Hematopoietic multipotent progenitor cell (in vitro differentiated cells): ENCODE measurements at regions not wholly inside any gene's neighbourhood (a gene's known extent, or its start where the extent isn't known, plus 50 kb on each side); places are given as distances from the start of the nearest gene placed in this dataset.
"Not testable (repeated sequence)": the region's sequence is repeated elsewhere in the genome, so short reads cannot be mapped to it uniquely, and the experiment has no call there.

ENCODE experiments used
- DNase-seq, 3 donors: peaks; one replicate each; pipeline ENCODE4 v3.0.0-alpha.2; 2011 to 2015; ENCODE audit warnings: low read depth in 2 of 3, low spot score in 2 of 3

DNA sequence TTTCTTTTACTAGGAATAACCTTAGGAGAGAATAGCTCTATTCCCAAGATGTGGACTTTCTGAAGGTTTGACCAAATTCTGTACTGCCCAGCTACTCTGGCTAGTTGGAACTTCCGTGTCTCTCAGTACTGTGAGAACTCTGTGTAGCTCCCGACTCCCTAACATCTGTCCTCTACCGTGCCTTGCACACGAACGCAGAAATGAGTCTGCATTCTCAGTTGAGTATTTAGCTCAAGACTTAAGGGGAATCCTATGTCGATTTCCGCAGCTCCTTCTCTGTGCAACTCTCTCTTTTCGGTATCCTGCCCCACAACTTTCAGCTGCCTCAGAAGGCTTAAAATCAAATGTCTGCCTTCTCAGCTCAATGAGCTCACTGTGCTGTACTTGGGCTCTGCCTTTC is 86.7 kb upstream of the EPHB3 start:
- DNase-seq = no peak

DNA sequence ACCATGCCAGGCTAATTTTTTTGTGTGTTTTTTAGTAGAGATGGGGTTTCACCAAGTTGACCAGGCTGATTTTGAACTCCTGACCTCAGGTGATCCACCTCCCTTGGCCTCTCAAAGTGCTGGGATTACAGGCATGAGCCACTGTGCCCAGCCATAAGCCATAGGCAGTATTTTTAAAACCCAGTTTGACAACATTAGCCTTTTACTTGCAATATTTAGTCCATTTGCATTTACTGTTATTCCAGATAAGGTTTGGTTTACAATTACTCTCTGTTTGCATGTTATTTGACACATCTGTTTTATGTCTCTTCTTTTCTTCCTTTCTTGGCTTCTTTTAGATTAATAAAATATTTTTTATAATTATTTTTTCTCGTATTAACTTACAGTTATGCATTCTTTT is 83.6 kb upstream of the EPHB3 start:
- no peak for DNase-seq

DNA sequence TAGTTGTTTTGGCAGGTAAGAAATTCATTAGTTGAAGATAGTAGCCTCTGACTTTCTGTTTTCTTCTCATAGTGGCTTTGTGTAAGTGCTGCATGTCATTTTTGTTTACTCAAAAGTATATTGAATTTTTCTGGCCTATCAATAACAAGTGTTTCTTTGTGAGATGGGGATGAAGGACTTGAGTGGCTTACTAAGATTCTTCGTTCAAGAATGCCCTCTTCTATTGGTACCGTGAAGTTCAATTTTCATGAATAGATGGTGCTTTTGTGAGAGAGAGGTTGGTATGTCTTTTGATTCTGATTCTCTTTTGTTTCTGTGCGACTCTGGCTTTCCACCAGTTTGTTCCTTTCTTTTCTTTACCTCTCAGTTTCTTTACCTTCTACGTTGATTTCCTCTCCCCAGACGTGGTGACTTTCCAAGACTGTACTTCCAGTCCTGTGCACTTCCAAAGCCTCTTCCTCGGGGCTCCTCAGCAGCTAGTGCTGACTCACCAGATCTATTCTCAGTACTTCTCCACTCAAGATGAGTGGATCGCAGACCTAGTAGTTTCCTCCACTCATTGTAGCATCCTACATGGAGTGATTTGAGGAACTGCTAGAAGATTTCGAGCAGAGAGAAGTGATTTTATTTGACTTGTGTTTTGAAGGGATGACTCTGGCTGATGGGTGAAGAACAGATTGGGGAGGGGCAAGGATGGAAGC is 82.0 kb upstream of the EPHB3 start:
- no peak for DNase-seq

DNA sequence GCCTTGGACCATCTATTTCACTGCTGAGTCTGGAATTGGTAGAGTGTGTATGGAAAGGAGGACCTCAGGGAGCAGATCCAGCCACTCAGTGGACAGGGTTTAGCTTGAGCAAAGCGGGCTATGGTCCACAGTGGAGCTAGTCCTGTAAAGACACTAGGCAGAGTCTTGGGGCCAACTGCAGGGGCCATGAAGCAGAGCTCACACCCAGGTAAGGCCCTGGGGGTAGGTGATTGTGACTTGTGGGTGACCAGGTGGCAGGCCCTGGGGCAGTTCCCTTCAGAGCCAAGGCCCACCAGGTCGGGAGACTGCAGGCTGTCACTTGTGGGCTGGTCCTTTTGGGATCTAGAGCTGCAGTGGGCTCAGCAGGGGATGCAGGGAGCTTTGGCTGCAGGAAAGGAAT is 80.8 kb upstream of the EPHB3 start:
- no peak for DNase-seq

DNA sequence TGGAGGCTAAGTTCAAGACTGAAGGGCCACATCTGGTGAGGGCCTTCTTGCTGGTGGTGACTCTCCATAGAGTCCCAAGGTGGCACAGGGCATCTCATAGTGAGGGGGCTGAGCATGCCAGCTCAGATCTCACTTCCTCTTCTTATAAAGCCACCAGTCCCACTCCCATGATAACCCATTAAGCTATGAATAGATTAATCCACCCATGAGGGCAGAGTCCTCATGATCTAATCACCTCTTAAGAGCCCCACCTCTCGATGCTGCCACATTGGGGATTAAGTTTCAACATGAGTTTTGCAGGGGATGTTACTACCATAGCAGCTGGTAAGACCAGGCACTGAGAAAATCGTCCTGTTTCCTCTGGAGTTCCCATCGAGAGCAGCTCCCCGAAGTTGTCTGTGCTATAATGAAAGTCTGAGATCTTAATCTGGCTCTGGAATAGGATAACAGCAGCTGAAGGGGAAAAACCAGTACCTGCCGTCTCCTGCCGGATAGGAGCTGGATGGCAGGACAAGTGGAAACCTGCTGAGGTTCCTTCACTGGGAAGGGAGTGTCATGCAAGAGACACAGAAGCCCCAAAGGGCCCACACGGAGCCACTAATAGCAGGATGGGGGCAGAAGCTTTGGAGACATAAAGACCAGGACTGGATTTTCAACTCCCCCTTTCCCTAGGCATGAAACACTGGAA is 79.5 kb upstream of the EPHB3 start:
- DNase-seq = no peak

DNA sequence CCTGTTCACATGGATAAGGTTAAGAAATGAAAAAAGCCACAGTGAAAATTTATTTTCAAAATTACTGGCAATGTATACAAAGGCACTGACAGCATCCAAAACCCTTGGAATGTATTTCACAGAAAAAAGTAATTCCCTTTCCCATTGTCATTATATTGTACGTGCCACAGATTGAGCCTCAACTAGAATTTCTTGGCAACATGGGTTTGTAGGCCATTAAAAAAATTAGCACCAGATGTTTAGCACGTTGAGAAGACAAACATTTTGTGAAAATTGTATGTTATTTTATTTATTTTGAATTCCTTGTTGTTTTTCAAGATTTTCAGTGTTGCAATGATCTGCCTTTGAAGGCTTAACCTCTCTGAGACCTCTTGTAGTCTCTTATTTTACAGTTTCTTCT is 76.3 kb upstream of the EPHB3 start:
- DNase-seq = no peak

DNA sequence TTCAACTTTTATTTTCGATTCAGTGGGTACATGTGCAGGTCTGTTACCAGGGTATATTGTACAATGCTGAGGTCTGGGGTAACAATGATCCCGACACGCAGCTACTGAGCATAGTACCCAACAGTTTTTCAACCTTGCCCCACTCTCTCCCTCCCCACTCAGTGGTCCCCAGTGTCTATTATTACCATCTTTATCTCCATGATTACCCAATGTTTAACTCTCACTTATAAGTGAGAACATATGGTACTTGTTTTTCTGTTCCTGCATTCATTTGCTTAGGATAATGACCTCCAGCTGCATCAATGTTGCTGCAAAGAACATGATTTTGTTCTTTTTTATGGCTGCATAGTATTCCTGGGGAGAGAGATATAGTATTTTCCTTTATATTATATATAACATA is 75.7 kb upstream of the EPHB3 start:
- DNase-seq = no peak

DNA sequence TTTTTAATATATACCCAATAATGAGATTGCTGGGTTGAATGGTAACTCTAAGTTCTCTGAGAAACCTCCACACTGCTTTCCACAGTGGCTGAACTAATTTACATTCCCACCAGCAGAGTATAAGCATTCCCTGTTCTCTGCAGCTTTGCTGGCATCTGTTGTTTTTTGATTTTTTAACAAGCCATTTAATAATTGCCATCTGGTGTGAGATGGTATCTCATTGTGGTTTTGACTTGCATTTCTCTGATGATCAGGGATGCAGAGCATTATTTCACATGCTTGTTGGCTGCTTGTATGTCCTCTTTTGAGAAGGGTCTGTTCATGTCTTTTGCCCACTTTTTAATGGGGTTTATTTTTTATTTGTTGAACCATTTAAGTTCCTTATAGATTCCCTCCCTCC is 75.0 kb upstream of the EPHB3 start:
- DNase-seq = peak in 1 of 3 donors; percentile 59

DNA sequence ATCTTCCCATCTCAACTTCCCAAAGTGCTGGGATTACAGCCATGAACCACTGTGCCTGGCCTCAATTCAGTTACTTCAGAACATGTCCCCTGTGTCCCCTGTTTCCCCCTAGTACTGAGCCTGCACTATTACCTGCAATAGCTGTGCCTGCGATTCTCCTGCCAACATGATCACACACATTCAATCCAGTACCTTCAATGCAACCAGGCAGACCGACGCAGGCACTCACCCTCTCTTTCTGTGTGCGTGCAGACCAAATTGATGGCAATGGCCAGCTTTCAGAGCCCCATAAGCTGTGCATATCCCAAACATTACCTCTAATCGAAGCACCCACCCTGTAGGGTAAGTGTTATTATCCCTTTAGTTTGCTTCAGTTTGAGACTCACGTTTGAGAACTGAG is 73.0 kb upstream of the EPHB3 start:
- DNase-seq = no peak

DNA sequence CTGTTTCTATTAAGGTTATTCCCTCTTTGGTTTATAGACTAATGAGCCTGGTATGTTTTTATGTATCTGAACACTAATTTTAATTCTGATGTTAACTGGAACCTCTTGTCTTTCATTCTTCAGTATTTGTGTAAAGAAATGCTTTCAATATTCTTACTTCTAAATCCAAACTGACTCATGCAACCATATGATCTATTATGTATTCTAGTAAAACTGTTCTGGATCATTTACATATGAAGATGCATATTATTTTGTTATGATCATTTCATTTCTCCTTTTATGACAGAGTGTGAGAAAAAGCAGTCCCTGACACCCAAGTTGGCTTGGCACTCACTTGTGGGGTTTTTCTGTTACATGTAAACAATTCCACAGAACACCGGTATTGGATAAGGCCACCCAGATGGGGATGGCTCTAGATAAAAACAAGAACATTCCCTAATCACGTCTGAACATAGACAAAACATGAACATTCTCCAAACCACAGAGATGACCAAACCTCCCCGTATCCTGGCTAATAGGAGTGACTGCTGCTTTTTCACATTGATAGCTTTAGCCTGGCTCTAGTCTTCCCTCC is 72.2 kb upstream of the EPHB3 start:
- no peak for DNase-seq

DNA sequence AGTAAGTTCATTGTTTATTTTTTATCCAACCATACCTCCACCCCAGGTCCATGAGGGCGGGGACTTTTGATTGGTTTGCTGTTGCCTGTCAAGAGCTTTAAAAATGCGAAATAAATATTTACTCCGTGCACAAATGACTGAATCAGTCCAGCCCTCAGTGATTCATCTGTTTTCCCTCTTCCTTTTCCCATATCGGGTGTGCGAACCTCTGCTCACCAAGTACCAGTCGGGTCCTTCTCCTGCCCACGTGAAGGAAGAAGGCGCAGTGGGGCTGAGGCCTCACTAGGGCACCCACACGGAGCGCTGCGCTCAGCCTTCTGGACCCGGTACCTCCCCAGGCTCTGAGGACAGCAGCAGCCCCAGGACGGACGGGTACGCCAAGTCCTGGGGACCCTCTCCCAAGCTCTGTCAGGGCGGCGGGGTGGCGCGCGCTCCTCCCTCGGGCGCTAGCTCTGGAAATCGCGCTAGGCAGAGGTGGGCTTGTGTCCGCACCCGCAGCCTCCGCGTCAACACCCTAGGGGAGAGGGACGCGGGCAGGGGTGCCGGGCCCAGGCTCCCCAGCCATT is 70.5 kb upstream of the EPHB3 start:
- no peak for DNase-seq

DNA sequence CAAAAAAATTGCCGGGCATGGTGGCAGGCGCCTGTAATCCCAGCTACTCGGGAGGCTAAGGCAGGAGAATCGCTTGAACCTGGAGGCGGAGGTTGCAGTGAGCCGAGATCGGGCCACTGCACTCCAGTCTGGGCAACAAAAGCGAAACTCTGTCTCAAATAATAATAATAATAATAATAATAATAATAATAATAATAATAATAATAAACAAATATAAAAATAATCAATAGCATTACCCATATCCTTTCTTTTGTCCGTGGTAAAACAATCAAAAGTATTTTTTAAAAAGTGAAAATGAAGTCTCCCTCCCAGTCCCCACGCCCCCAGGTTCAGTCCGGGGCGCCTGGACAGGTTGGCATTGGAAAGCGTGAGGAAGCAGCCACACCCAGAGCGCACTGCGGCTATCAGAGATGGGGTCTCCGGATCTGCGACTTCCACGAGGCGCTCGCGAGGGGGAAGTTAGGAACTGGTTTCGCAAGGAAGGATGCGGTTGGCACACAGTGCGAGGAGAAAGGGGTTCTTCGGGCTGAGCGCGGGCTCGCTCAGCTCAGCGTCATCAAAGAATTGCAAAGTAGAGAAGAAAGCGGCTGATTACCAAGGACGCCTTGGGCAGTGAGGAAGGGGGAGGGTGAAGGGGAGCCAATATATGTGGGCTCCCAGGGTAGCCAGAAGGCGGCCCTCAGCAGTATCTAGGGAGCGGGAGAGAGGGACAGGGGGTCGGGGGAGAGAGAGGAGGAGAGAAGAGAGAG is 69.5 kb upstream of the EPHB3 start:
- peak in 2 of 3 donors; percentile 66 to 80 for DNase-seq

DNA sequence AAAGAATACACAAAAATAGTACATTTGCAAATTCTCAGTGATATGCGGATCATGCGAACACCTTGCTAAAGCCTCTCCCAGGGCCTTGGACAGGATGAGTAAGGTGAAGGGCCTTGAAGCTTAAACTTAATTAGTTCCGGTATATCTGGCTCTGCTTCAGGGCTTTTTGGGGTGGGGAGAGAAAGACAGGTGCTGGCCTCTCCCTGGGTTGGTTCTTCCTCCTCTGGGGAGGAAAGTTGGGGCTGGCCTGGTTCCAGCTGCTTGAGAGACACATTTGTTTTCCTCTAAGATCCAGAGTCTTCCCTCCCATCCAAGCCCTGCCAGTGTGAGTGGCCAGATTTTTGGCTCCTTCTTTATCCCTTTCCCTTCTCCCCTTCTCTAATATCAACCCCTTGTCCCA is 64.7 kb upstream of the EPHB3 start:
- DNase-seq = no peak

DNA sequence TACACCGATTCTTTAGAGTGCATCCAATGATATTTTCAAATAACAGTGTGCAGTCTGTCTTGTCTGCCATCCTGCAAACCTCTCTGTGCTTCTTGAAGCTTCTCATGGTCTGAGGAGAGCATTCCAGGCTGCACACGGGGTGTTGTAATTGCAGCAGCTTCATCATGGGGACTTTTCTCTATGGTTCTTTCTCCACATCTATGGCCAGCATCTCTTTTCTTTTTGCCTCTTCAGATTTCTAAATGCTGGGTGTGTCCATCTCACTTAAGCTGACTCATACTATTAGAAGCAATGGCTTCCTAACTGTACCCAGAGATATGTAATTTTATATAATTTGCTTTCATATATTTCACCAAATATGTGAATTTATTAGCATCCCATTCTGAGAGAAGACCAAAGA is 63.8 kb upstream of the EPHB3 start:
- no peak for DNase-seq

DNA sequence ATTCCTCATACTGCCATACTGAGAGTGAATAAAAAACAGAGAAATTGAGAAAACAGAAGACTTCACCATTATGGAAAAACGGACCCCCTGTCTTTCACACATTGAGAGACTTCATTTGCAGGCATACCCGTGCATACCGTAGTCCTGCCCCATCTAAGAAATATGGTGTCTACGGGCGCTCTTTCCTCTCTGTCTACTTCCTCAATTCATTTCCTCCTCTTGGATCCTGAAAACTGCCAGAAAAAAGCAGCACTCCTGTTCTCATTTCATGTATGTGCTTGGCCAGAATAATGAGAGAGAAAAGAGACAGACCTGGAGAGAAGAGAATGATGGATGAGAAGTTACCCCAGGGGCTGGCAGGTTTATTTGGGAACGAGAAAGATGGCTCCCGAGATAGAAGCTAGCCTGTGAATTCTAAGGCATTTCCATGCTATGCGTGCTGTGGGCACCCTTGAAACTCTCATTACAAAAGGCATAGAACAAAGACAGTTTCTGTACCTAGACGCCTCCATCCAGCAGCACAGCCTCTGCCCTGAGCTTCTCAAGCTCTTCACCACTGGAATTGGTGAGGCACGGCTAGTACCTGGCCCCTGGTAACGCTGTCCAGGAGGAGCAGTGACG is 62.5 kb upstream of the EPHB3 start:
- DNase-seq = peak in 1 of 3 donors; percentile 39

DNA sequence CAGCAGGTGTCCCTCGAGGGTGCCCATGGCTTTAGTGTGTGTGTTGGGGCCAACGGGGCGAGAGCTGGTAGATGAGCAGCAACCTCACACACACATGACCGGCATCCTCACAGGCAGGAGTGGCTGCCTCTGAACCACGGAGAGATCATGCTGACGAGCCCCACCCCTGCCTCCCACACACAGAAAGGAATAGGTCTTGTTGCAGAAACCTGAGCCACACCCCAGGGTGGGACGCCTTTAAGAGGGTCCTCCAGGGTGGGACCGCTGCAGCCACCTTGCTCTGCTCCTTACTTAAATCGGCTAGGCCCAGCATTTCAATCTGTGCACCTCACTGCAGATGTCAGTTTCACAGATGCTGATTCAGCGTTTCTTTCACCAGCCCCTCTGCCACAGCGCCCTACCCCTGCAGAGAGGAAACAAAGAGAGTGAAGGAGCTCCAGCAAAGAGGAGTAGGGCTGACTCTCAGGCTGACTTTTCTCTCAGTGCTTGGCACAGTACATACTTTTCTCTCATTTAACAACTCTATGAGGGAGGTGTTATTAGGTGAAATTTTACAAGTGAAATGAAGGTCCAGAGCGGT is 61.2 kb upstream of the EPHB3 start:
- no peak for DNase-seq

DNA sequence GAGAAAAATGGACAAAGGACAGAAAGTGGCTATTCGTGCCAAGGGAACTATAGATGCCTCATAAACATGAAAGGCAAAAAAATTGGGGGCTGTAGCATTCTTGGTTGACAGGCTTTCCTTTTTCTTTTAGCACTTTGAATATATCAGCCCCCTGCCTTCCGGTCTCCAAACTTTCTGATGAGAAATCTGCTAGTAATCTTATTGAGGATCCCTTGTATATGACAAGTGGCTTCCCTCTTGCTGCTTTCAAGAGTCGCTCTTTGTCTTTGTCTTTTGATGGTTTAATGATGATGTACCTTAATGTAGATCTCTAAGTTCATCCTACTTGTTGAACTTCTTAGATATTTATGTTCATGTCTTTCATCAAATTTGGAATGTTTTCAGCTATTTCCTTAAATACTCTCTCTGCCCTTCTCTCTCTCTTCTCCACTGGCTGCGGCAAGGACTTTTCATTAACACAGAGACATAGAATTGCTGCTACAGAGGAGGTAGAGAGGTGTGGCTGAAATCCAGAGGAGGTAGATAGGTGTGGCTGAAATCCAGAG is 59.4 kb upstream of the EPHB3 start:
- DNase-seq = no peak

DNA sequence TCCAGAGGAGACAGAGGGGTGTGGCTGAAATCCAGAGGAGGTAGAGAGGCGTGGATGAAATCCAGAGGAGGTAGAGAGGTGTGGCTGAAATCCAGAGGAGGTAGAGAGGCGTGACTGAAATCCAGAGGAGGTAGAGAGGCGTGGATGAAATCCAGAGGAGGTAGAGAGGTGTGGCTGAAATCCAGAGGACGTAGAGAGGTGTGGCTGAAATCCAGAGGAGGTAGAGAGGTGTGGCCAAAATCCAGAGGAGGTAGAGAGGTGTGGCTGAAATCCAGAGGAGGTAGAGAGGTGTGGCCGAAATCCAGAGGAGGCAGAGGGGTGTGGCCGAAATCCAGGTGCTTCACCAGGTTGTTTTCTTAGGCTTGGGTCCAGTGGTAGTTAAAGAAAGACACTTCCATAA is 58.7 kb upstream of the EPHB3 start:
- not testable (repeated sequence) for DNase-seq

DNA sequence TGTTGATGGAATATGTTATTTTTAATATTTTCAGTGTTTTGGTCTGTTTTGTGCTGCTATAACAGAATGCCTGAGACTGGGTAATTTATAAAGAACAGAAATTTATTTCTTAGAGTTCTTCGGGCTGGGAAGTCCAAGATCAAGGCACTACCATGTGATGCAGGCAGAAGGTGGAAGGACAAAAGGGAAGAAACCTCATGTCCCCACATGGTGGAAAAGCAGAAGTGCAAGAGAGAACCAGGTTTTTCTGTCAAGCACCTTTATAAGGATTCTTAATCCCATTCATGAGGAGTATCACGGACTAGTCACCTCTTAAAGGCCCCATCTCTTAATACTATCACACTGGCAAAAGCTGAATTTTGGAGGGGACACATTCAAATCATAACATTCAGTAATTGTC is 57.9 kb upstream of the EPHB3 start:
- no peak for DNase-seq
